HG02798 (cell line): ENCODE measurements at regions not wholly inside any gene's neighbourhood (a gene's known extent, or its start where the extent isn't known, plus 50 kb on each side); places are given as distances from the start of the nearest gene placed in this dataset.

ENCODE experiments used
- ATAC-seq: cut with Tn5 transposase; IDR thresholded peaks from one replicate; pipeline ENCODE4 v1.9.1; 2021; ENCODE audit warnings: mild to moderate bottlenecking; ENCODE audit not compliant: unreplicated experiment, poor library complexity

- ATAC-seq, result no peak
These were observed 244.6 kb upstream of the SPRY2 start for GRCh38 chr13:80585531-80585930.

DNA sequence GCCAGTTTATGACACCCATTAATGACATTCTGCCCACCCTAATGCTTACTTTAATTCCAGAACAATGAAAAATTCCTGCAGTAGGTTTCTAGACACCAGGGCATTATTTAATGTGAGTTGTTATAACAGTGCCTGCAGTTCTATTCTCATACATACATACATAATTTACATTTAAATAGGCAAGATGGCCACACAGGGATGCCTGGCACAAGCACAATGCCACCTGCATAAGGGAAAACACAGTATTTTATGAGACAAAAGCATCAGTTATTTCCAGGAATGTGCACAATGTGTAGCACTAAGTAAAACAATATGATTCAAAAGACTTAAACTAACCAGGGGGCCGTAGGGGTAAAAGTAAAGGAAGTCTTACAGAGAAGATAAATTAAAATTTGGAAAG, 243.9 kb upstream of the SPRY2 start:
- no peak for ATAC-seq

GRCh38 chr13:80584306-80584705, 243.4 kb upstream of the SPRY2 start:
- no peak for ATAC-seq

- no peak for ATAC-seq
These were observed 237.2 kb upstream of the SPRY2 start for GRCh38 chr13:80577926-80578670.

GRCh38 chr13:80577285-80577684, 236.4 kb upstream of the SPRY2 start:
- no peak for ATAC-seq

- ATAC-seq, result no peak
These were observed 233.4 kb upstream of the SPRY2 start for GRCh38 chr13:80574113-80574850.

DNA sequence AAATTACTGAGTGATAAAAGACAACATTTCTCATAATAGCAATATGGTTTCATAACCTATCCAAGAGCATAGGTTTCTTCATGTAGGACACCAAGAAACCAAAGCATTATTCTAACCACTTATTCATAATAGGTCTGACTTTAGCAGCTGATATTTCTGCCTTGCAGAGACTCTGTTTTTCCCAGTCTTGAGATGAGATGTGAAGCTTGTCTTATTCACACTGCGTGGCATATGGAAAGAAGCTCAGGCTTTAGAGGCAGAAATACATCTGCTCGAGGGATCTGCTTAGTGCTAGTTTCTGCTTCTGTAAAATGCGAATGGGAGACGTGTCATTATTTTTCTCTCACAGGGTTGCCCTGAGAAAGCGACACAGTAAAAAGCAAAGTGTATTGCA, 232.0 kb upstream of the SPRY2 start:
- no peak for ATAC-seq

GRCh38 chr13:80572308-80572922, 231.5 kb upstream of the SPRY2 start:
- no peak for ATAC-seq

- no peak for ATAC-seq
These were observed 230.7 kb upstream of the SPRY2 start for GRCh38 chr13:80571346-80572307.

DNA sequence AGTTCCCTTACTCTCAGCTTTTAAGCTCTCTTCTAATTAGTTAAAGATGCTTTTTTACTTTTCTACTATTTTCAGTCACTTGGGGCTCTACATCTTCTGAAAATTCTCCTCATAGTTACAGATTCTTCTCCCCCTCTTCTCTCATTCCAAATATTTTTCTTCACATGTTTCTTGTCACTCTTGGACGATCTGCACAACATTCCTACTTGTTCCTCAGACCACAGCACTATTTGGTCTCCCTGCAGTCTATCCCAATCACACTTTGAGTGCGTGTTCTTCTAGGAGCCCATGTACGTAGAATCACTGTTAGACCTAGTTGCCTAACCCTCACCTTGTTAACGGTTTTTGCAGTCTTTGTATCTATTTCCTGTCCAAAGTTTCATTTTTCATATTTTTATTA, 222.5 kb upstream of the SPRY2 start:
- ATAC-seq, result no peak

DNA sequence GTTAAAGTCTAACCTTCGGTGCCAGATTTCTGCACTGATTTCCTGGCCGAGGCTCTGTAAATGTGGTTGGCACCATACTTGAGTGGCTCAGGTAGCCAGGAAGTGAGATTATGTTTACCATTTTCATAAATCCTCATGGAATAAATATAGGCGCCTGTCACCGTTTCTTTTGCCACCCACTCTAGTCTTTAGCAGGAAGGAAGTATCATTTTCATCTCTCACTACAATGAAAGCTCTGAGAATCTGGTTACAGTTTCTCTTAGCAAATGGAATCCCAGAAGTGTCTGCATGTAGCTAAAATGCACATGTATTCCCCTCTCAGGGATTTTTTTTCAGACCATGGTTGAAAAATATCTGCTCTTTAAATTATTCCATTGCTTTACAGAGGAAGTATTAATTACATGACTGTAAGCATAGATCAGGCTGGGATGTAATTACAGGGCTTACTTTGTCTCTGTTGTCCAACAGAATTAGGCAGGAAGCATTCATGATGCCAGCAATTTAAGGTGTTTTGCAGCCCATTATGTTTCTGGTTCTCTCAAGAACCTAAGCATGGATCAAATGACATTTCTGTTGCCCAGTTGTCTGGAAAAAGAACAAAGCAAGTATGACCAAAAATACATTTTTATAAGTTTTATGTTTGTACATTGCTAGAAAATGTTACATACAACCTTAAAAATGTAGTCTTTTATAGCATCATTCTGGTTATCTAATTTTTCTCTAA, 221.7 kb upstream of the SPRY2 start:
- no peak for ATAC-seq

DNA sequence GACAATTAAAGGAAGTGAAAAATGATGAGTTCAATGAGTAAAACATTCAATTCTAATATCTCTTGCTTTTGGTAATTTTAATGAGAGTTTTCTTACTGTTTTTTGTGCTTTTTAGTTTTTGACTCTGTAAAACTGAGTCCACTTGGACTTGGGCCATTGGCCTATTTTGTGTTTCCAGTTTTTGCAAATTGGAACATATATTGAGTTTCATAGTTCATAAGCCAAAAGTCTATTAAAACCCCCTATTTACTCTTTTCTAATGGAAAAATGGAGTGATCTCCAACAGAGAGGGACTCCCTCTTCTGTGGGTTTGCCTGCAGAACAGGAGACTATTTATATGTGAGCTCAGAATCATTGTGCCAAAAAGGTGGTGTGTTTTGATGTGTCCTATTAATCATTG, 219.7 kb upstream of the SPRY2 start:
- ATAC-seq, result no peak

GRCh38 chr13:80559944-80560343, 219.0 kb upstream of the SPRY2 start:
- no peak for ATAC-seq

- no peak for ATAC-seq
These were observed 217.1 kb upstream of the SPRY2 start for GRCh38 chr13:80558074-80558473.

GRCh38 chr13:80555796-80556678, 215.1 kb upstream of the SPRY2 start:
- no peak for ATAC-seq

- ATAC-seq, result no peak
These were observed 212.0 kb upstream of the SPRY2 start for GRCh38 chr13:80552851-80553440.

DNA sequence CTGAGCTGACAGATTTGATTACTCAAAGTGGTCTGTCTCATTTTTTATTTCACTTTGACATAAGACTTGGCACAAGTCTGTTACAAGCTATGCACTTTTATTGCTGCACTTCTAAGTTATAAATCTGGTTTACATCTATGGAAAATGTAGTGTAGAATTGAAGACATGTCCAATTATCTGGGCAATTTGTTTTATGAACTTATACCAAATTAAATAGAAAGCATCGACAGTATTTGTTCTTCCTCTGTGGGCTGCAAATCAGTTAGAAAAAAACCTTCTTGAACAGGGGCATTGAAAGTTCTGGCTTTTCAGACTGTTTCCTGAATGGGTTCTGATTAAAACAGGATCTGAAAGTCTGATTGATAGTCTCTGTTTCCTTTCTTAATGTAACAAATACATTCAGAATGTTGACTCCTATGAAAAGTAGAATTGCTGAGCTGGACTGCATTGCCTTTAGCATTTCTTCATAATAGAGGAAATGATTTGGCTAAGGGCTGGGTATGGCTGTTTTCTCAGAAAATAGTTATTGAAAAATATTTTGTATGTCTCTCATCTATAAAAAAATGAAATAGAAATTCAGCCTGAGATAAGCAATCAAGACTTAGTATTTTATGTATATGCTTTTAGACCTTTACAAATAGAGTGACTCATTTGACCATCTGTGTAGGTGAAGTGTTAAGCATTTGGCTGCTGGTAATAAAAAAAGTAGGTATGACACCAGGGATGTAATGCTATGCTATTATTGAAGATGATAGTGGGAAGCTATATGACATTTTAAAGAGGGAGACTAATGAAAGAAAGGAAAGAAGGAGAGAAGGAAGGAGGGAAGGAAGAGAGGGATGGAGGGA, 210.9 kb upstream of the SPRY2 start:
- ATAC-seq, result no peak
